GM11168 (cell line): ENCODE measurements at regions not wholly inside any gene's neighbourhood (a gene's known extent, or its start where the extent isn't known, plus 50 kb on each side); places are given as distances from the start of the nearest gene placed in this dataset.
"Not testable (repeated sequence)": the region's sequence is repeated elsewhere in the genome, so short reads cannot be mapped to it uniquely, and the experiment has no call there.

Source experiments
- in situ Hi-C: fragments of 300-500 bp; cut with MboI; formaldehyde crosslinking; loops from one replicate; pipeline ENCODE4 v1.12.0; 2022; ENCODE audit warnings: low sequenced_read_pairs; ENCODE audit not compliant: unreplicated experiment

- in situ Hi-C loops = loop anchor here (5.0 kb wide), 1 partner anchor 43 kb away; no protein-coding TSS in a partner anchor
Observed at GRCh38 chr16:10269632-10270031, 87.4 kb upstream of the GRIN2A start.

DNA sequence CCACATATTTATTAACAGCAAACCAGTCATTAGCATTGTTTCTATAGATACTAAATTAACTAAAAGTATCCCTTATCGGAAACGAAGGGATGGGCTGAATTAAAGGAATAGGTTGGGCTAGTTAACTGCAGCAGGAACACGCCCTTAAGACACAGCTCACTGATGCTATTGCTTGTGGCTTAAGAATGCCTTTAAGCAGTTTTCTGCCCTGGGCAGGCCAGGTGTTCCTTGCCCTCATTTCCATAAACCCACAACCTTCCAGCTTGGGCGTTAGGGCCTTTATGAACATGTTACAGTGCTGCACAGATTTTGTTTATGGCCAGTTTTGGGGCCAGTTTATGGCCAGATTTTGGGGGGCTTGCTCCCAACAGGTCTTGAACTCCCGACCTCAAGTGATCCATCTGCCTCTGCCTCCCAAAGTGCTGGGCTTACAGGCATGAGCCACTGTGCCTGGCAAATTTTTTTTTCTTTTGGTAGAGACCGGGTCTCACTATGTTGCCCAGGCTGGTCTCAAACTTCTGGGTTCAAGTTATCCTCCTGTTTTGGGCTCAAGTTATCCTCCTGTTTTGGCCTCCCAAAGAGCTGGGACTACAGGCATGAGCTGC, 90.1 kb upstream of the GRIN2A start:
- in situ Hi-C loops = not testable (repeated sequence)

- in situ Hi-C loops = not testable (repeated sequence)
Observed at GRCh38 chr16:10275214-10275996, 93.2 kb upstream of the GRIN2A start.

DNA sequence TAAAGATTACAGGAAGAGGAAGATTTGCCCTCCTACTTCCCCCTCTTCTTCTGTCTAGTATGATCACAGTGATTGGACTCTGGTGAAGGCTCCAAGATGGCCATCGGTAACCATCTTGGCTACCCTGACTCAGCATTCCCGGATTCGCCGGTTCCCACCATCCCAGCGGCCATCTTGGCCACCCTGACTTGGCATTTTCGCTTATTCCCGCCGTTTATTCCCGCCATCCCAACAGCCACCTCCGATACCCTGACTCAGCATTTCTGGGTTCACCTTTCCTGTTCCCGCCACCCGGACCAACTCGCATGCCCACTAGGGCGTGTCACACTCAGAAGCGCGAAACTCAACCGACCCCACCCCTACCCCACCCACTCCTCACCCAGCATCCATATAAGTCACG, 95.4 kb upstream of the GRIN2A start:
- in situ Hi-C loops = no loop called here

- in situ Hi-C loops = no loop called here
Observed at GRCh38 chr16:10280262-10281170, 98.3 kb upstream of the GRIN2A start.

DNA sequence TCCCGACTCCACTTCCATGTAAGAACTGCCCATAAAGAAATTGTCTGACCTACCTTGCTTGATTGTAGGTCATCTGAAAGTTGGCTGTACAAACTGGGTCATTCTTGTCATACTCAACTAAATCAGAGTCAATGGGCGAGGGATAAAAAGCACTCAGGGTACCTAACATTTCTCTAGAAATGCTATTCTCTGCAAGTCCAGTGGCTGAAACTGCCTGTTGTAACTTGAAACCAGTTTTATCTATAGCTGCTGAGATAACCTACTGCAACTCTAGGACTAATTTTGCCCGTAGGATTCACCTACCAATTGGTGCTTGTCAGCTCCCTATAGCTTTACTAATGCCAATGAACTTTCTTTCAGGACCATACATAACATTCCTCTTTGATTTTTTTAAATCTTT, 100.1 kb upstream of the GRIN2A start:
- in situ Hi-C loops = no loop called here

- in situ Hi-C loops = not testable (repeated sequence)
Observed at GRCh38 chr16:10283246-10283645, 101.0 kb upstream of the GRIN2A start.

DNA sequence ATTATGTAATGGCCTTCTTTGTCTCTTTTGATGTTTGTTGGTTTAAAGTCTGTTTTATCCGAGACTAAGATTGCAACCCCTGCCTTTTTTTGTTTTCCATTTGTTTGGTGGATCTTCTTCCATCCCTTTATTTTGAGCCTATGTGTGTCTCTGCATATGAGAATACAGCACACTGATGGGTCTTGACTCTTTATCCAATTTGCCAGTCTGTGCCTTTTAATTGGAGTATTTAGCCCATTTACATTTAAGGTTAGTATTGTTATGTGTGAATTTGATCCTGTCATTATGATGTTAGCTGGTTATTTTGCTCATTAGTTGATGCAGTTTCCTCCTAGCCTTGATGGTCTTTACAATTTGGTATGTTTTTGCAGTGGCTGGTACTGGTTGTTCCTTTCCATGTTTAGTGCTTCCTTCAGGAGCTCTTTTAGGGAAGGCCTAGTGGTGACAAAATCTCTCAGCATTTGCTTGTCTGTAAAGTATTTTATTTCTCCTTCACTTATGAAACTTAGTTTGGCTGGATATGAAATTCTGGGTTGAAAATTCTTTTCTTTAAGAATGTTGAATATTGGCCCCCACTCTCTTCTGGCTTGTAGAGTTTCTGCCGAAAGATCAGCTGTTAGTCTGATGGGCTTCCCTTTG, 95.3 kb upstream of the ATF7IP2 start:
- in situ Hi-C loops = not testable (repeated sequence)

GRCh38 chr16:10292197-10292596, 93.7 kb upstream of the ATF7IP2 start:
- in situ Hi-C loops = not testable (repeated sequence)

GRCh38 chr16:10292976-10293375, 92.9 kb upstream of the ATF7IP2 start:
- in situ Hi-C loops = not testable (repeated sequence)

DNA sequence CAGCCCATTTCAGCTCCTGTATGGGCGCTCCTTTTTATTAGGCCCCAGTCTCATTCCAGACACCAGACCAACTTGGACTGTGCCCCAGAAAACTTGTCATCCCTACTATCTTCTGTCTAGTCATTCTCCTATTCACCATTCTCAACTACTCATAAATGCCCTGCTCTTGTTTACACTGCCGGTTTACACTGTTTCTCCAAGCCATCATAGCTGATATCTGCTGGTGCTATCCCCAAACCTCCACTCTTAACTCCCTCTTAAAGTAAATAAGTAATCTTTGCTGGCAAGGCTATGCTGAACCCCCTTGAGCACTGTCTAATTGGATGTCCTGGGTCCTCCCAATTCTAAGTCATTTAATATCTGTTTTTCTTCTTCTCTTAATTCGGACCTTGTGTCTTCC, 91.7 kb upstream of the ATF7IP2 start:
- in situ Hi-C loops = not testable (repeated sequence)

DNA sequence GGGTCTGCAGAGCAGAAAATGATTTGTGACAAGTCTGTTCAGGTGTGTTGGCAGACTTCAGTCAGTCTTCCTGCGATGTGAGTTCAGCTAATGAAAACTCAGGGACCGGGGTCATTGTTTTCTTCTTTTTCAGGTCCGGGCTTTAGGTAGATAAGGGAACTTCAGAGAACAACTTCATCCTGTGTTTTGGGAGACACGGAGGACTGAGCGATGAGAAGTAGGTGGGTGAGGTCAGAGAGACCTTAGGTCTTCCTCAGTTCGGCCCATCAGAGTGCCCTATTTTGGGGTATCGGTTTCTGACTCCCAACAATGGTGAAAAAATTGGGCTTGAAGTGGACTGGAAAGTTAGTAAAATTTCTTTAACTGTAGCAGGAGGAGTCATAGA, 88.9 kb upstream of the ATF7IP2 start:
- in situ Hi-C loops = no loop called here

DNA sequence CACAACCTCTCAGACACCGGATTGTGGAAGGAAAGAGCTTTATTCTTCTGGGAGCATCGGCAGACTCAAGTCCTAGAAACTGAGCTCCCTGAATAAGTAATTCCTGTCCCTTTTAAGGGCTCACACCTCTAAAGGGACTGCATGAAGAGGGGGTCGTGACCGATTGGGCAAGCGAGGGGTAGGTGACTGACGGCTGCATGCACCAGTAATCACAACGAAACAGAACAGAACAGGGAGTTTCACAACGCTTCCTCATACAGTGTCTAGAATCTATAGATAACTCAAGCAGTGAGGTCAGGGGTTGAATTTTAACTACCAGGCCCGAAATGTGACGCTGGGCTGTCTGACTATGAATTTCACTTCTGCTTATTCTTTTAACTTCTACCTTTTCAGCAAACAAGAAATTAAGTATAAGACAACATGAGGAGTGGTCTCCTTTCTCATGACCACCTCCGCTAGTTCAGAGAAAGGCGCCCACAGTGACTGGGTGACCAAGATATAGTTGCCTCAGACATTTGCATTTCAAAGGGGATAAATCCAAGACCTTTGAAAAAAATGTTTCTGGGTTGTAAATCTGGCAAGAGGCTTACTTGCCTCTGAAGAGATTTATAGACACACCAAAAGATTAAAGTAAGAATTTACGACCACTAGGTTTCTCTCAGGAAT, 88.4 kb upstream of the ATF7IP2 start:
- in situ Hi-C loops = no loop called here

GRCh38 chr16:10300905-10301304, 85.0 kb upstream of the ATF7IP2 start:
- in situ Hi-C loops = loop anchor here (25.0 kb wide), 1 partner anchor 611 kb away; no protein-coding TSS in a partner anchor

DNA sequence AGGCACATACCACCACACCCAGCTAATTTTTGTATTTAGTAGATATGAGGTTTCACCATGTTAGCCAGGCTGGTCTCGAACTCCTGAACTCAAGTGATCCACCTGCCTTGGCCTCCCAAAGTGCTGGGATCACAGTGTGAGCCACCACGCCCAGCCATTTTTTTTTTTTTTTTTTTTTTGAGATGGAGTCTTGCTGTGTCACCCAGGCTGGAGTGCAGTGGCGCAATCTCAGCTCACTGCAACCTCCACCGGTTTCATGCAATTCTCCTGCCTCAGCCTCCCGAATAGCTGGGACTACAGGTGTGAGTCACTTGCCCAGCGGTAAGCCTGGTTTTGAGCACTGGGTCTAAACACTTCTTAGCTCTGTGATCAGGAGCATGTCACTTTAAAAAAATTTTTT, 84.3 kb upstream of the ATF7IP2 start:
- in situ Hi-C loops = loop anchor here (25.0 kb wide), 1 partner anchor 611 kb away; no protein-coding TSS in a partner anchor

DNA sequence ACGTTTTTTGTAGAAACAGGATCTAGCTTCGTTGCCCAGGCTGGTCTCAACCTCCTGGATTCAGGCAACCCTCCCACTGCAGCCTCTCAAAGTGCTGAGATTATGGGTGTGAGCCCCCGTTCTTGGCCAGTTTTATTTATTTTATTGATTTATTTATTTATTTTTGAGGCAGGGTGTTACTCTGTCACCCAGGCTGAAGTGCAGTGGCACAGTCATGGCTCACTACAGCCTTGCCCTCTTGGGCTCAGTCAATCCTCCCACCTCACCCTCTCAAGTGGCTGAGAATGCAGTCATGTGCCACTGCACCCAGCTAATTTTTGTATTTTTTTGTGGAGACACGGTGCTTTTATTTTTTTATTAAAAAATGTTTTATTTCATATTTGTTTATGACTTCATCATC, 79.9 kb upstream of the ATF7IP2 start:
- in situ Hi-C loops = loop anchor here (25.0 kb wide), 1 partner anchor 606 kb away; no protein-coding TSS in a partner anchor

DNA sequence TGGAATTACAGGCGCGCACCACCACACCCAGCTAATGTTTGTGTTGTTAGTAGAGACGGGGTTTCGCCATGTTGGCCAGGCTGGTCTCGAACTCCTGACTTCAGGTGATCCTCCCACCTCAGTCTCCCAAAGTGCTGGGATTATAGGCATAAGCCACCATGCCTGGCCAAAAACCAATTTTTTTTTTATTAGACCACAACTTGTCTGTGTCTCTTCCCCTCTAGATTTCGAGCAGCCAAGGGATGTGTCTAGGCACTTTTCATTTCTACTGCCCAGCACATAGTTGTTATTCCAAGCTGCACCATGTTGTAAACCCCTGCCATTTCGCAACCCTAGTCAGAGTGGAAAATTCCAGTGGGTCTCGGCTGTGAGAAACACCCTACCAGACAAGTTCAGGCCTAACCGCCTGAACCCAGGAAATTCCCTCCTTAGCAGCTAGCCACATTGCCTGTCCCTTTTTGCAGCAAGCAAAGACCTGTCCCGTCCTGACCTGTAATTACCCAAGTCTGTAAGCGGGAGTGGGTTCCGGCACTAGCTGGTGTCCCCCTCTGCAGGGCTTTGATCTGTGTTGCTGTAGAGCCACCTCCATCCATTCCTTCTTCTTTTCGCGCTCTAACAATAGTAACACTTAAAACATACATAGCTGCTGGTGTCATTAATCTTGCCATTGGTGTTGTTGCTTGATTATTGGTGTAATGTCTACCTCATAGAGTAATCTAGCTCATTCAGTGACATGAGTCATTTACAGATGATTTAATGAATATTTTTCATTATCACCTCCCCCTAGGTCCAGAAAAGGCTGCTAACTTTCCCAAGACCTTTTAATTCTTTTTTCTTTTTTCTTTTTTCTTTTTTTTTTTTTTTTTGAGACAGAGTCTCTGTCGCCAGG, 77.3 kb upstream of the ATF7IP2 start:
- in situ Hi-C loops = loop anchor here (25.0 kb wide), 1 partner anchor 604 kb away; no protein-coding TSS in a partner anchor

GRCh38 chr16:10309271-10309932, 76.5 kb upstream of the ATF7IP2 start:
- in situ Hi-C loops = loop anchor here (25.0 kb wide), 1 partner anchor 603 kb away; no protein-coding TSS in a partner anchor
